ENCODE measurements at regions not wholly inside any gene's neighbourhood (a gene's known extent, or its start where the extent isn't known, plus 50 kb on each side); places are given as distances from the start of the nearest gene placed in this dataset.
"Not testable (repeated sequence)": the region's sequence is repeated elsewhere in the genome, so short reads cannot be mapped to it uniquely, and the experiment has no call there.

- DNase-seq: no peak
These were observed 326.8 kb downstream of the PPP4R3C start for GRCh38 chrX:27136325-27136724.

GRCh38 chrX:27132862-27133261, 330.3 kb downstream of the PPP4R3C start:
- DNase-seq: no peak

GRCh38 chrX:27087176-27087575, 376.0 kb downstream of the PPP4R3C start:
- not testable (repeated sequence) for DNase-seq

DNA sequence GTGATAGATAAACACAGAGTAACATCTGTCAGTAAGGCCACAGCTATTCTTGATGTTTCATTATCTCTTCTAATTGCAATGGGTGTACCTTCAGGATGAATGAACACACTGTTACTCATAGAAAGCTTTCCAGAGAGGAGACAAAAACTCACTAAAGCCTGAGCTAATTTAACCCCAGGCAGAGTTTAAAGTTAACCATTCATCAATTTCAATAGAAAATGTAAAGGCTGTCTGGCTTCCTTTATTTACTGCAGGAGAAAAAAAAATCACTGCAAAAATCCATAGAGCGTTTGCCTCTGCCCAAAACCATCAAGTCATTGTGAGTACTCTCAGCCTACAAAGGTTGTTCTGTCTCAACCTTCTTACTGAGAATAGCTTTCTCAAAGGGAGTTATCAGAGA, 376.9 kb downstream of the PPP4R3C start:
- DNase-seq: no peak

DNA sequence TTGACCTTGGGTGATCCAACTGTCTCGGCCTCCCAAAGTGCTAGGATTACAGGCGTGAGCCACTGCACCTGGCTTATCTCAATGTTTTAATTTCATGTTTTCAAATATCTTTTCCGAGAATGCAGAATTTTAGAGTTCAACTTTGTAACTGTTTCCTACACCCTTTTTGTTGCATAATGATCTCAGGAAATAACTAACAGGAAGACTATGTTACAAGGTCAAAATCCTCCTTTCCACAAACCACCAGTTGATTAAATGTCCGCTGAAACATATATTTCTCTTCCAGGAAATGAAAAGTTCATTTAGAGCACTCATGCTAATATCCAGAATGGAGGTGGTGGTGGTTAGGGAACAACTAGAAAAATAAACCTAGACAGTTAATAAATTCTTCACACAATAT, 377.8 kb downstream of the PPP4R3C start:
- DNase-seq: no peak

DNA sequence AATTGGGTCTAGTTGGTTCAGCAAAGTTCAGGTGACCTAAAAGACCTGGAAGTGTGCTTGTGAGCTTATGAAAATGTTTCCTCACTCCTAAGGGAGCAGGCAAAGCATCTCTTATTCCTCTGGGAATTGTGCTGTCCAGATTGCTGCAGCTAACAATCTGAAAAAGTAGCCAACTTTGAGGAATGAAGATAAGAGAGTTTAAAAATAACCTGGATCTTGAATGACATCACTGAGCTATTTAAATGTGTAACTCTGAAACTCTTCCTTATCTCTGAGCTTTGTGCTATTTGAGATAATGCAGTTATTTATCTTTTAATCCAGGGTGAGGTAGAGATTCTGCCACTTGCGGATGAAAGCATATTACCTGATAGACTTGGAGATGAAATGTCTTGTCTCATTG, 384.8 kb downstream of the PPP4R3C start:
- no peak for DNase-seq

GRCh38 chrX:27057883-27058282, 405.3 kb downstream of the PPP4R3C start:
- DNase-seq: no peak

GRCh38 chrX:27039332-27039731, 423.8 kb downstream of the PPP4R3C start:
- no peak for DNase-seq

- DNase-seq: no peak
These were observed 454.7 kb downstream of the PPP4R3C start for GRCh38 chrX:27008486-27008885.

- no peak for DNase-seq
These were observed 463.5 kb downstream of the PPP4R3C start for GRCh38 chrX:26999634-27000033.

DNA sequence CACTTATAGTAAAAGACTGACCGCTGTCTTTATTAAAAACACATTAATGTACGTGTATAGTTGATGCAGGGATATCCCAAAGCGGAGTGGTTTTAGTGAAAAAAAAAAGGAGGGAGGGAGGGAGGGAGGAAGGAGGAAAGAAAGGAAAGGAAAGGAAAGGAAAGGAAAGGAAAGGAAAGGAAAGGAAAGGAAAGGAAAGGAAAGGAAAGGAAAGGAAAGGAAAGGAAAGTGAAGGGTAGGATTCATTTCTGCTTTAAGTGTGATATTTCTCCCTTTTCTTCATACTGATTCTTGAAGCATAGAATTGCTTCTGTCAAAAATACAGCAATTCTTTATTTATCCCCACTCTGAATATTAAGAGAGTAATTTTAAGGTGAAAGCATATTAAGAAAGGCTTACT, 504.9 kb downstream of the PPP4R3C start:
- no peak for DNase-seq

GRCh38 chrX:26954029-26954428, 509.1 kb downstream of the PPP4R3C start:
- no peak for DNase-seq

- DNase-seq: no peak
These were observed 510.9 kb downstream of the PPP4R3C start for GRCh38 chrX:26952213-26952612.

DNA sequence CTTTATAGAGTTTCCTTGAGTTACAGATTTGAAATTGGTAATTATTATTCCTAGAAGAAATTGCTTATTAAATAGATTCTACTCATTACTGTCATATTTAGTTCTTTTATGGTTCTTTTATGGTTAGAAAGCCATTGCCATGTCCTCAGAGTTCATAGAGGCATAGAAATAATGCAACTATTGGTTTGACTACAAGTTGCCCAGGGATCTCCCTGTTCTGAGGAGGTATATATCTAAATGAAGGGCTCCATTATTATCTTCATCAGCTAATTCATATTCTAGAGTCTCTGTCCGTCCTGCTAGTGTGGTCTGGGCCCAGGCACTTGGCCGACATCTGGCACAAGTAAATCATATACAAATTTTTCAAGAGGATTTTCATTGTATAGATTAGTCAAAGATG, 535.7 kb downstream of the PPP4R3C start:
- DNase-seq: no peak

DNA sequence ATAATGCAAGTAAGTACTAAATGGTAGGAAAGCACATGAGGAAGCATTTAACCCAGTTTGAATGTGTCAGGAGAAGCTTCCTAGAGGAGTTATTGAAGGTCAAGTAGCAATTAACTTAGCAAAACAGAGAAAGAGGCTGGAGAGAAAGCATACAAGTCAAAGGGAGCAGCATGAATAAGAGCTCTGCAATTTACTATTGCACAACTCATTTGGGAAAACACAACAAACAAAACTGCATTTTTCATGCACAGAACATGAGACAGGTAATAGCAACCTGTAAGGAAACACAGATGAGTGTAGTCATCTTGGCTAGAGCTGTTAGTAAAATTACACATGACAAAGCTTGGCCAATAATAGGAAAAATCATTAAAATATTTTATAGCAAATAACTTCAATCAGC, 538.1 kb downstream of the PPP4R3C start:
- DNase-seq: no peak

- DNase-seq: peak; percentile 24
These were observed 540.9 kb downstream of the PPP4R3C start for GRCh38 chrX:26922278-26922677.

- peak; percentile 23 for DNase-seq
These were observed 544.5 kb downstream of the PPP4R3C start for GRCh38 chrX:26918631-26919030.

GRCh38 chrX:26916991-26917390, 546.1 kb downstream of the PPP4R3C start:
- DNase-seq: no peak

GRCh38 chrX:26915064-26915463, 548.1 kb downstream of the PPP4R3C start:
- no peak for DNase-seq

DNA sequence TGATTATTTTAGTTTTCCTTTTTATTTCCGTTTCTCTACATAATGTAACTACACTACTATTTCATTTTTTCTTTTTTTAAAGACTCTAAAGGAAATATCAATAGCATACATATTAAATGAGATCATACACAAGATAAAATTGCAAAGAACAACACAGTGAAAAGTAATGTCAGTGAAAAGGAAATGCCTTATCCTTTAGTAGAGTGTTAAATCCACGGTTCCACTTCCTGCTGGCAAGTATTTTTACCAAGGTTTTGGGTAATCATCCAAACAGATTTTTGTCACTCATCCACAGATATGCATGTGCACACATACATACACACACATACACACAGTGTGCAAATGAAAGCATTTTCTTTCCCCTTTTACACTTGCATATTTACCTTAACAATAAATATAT, 548.9 kb downstream of the PPP4R3C start:
- DNase-seq: peak; percentile 15

DNA sequence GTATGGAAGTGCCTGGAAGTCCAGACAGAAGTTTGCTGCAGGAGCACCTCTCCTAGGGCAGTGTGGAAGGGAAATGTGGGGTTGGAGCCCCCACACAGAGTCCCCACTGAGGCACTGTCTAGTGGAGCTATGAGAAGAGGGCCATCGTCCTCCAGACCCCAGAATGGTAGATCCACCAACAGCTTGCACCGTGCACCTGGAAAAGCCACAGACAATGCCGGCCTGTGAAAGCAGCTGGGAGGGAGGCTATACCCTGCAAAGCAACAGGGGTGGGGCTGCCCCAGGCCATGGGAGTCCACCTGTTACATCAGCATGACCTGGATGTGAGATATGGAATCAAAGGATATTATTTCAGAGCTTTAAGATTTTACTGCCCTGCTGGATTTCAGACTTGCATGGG, 551.4 kb downstream of the PPP4R3C start:
- DNase-seq: not testable (repeated sequence)

GRCh38 chrX:26909728-26910127, 553.4 kb downstream of the PPP4R3C start:
- no peak for DNase-seq

DNA sequence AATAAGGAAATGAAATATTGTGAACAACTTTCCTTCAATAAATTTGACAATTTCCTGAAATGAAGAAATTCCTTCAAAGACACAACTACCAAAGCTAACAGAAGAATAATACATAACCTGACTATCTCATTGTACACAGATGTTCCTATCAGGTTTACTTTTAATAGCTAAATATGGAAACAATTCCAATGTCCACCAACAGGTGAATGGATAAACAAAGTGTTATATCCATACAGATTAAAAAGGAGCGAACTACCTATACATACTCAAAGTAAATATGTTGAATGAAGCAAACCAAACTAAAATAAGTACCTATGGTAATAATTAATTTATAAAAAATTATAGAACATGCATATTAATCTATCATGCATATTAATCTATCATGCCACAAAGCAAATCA, 554.9 kb downstream of the PPP4R3C start:
- no peak for DNase-seq

DNA sequence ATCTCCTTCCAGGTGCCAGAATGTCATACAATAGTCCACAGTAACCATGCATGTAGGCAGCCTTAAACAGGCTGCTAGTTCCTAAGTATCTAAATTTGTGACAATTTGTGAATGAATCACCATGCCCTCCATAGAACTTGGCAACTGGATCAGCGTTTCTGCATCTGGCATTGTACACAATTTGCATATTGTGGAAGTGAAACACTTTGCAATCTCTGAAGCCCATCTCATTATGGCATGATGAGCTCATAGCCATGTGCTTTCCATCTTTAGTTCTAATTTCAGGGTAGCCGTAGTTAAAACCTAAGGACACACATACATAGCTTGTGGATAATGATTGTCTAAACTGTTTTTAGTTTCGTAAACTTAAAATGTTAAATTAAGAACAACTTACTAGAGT, 573.6 kb downstream of the PPP4R3C start:
- no peak for DNase-seq

- DNase-seq: no peak
These were observed 589.4 kb downstream of the PPP4R3C start for GRCh38 chrX:26873736-26874135.

DNA sequence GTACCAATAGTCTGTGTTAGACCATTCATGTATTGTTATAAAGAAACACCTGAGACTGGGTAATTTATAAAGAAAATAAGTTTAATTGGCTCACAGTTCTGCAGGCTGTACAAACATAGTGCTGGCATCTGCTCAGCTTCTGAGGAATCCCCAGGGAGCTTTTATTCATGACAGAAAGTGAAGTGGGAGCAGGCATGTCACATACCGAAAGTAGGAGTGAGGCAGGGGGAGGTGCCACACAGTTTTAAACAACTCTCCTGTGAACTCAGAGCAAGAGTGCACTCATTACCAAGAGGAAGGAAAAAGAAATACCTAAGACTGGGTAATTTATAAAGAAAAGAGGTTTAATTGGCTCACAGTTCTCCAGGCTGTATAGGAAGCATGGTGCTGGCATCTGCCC, 591.2 kb downstream of the PPP4R3C start:
- DNase-seq: no peak
